T-helper 17 cell (primary cell): ENCODE measurements at regions not wholly inside any gene's neighbourhood (a gene's known extent, or its start where the extent isn't known, plus 50 kb on each side); places are given as distances from the start of the nearest gene placed in this dataset.

ENCODE experiments used
- ATAC-seq: fragments of 150-1000 bp; cut with Tn5 transposase; 2 replicates; pipeline ENCODE4 v1.10.0; 2021; ENCODE audit warnings: mild to moderate bottlenecking, moderate library complexity
- DNase-seq, 3 donors: peaks; one replicate each; pipeline versions ENCODE4 v3.0.0 to v3.0.0-alpha.2; 2020 to 2021
- H3K9me3 ChIP-seq: one replicate; pipeline ENCODE4 v1.7.0; 2013; ENCODE audit warnings: low read length, mild to moderate bottlenecking; ENCODE audit not compliant: control insufficient read depth, poor library complexity, severe bottlenecking
- H3K27ac Mint-ChIP-seq: one replicate; pipeline ENCODE4 v1.8.0; 2022; ENCODE audit warnings: mild to moderate bottlenecking, moderate library complexity, mixed read lengths
- H3K27me3 Mint-ChIP-seq: one replicate; pipeline ENCODE4 v1.8.0; 2022; ENCODE audit warnings: mixed read lengths
- H3K36me3 Mint-ChIP-seq: one replicate; pipeline ENCODE4 v1.8.0; 2022; ENCODE audit warnings: low read depth, mixed read lengths
- H3K4me1 Mint-ChIP-seq: one replicate; pipeline ENCODE4 v1.8.0; 2022; ENCODE audit warnings: mild to moderate bottlenecking, mixed read lengths
- H3K4me3 Mint-ChIP-seq: one replicate; pipeline ENCODE4 v1.8.0; 2022; ENCODE audit warnings: mild to moderate bottlenecking, moderate library complexity, mixed read lengths

DNA sequence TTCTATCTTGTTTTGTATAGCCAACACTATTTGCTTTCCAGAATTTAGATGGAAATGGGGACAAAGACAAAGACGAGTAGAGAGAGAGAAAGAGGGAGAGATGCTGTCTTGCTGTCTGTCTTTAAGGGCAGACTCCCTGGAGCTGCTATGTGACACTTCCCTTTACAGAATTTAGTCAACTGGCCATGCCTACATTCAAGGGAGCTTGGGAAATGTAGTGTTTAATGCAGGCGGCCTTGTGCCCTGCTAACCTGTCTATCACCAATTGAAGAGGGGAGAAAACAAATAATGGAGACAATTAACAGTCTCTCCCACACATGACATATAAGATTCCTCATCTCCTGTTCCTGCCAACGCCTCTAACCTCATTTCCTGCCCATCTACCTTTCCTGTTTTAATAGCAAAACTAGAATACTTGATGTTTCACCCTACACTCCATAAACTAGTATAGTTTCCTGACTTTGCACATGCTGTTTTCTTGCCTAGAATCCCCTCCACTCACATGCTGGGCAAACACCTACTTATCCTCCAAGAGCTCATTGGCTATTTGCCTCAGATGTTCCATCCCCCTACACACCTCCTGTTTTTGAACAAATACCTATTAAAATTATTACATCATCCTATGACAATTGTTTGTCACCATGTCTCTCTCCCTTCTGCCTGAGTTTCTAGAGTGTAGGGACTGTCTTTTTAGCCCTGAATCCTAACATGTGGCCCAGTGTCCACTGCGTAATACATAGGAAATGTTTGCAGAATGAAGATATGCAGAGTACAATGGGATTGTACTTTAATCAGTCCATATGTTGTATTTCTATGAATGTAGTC lies 117.2 kb downstream of the SLC25A24 start:
- H3K27me3 Mint-ChIP-seq: peaks cover 8% of the 10 kb centered on the region
- H3K4me3 Mint-ChIP-seq: peak overlapping the region; percentile 49
- peaks cover 40% of the 10 kb centered on the region for H3K4me1 Mint-ChIP-seq
- no peaks in the 10 kb centered on the region for H3K36me3 Mint-ChIP-seq
- H3K9me3 ChIP-seq: no peaks in the 10 kb centered on the region
- ATAC-seq: peak; percentile 65
- H3K27ac Mint-ChIP-seq: peak overlapping the region; percentile 41
- DNase-seq: no peak

DNA sequence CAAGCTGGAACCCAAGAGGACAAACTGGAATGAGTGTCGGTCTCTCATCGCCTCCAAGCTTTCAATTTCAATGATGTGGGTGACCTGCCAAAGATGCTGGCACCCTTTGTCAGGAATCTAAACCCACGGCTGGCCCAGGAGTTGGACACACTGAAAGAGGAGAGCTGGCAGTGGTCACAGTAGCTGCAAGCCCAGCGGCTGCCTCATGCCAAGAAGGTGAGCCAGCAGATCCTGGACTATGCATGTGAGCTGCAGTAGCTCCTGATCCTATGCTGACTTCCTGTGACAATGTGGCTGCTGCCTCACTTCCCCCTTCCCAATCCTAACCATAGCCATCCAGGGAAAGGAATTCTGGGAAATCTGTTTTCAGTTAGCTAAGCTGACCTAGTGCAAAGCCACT lies 117.0 kb upstream of the VAV3 start:
- Mint-ChIP-seq H3K4me3 (no peak overlapping the region), H3K4me1 (peaks cover 44% of the 10 kb centered on the region), H3K27me3 (peaks cover 6% of the 10 kb centered on the region), H3K27ac (peak overlapping the region; percentile 41), H3K36me3 (no peaks in the 10 kb centered on the region)
- DNase-seq (no peak), ATAC-seq (no peak)
- H3K9me3 ChIP-seq: no peaks in the 10 kb centered on the region

DNA sequence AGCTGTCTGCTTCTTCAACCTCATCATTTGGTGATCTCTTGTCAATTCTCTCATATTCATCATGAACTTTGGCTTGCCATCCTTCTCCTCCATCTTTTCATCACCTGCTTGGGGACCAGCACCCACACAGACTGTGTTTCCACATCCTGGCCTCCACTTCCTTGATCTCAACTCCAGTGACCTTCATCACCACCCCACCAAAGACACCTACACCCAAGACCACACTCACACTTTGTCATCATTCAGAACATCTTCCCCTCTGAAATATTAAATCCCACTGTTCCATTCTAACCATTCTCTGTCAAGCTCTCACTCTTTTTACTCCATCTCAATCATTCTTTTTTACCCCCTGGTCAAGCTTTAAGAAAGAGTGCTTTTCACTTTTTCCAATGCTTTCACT lies 115.5 kb upstream of the VAV3 start:
- H3K4me1 Mint-ChIP-seq: peaks cover 44% of the 10 kb centered on the region

DNA sequence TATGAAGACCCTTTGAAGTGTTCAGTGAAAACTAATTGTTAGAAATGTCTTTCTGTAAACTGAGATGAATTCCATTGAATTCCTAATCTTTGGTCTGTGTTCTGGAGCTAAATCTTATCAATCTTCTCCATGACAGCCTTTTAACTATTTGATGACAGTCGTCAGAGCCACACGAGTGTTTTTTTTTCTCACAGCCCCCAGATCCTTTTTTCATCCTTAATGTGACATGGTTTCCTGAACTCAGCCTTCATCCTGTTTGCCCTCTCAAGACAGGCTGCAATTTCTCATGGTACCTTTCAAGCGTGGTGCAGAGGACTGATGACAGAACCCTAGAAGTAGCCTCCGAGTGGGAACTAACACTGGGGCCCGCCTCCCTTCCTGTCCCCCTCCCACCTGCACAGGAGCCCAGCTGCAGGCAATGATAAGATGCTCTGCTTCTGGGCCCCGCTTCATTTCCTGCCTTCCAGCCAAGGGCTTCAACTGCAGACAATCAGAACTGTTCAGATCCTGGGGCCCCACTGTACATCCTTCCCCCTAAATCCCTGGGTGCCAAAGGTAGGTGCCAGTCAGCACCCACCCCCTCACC lies 114.6 kb upstream of the VAV3 start:
- H3K4me3 Mint-ChIP-seq: peak overlapping the region; percentile 37
- H3K27me3 Mint-ChIP-seq: no peaks in the 10 kb centered on the region
- no peaks in the 10 kb centered on the region for H3K9me3 ChIP-seq
- peaks cover 47% of the 10 kb centered on the region for H3K4me1 Mint-ChIP-seq
- H3K27ac Mint-ChIP-seq: peak overlapping the region; percentile 41
- peak; percentile 67 for ATAC-seq
- peak in 1 of 3 donors; percentile 13 for DNase-seq
- H3K36me3 Mint-ChIP-seq: no peaks in the 10 kb centered on the region

More for the DNA sequence above, 115.5 kb upstream of the VAV3 start:
- no peak overlapping the region for H3K4me3 Mint-ChIP-seq
- H3K27ac Mint-ChIP-seq: peak overlapping the region; percentile 41
- no peak for DNase-seq
- no peaks in the 10 kb centered on the region for H3K9me3 ChIP-seq
- no peaks in the 10 kb centered on the region for H3K27me3 Mint-ChIP-seq
- H3K36me3 Mint-ChIP-seq: no peaks in the 10 kb centered on the region
- no peak for ATAC-seq

DNA sequence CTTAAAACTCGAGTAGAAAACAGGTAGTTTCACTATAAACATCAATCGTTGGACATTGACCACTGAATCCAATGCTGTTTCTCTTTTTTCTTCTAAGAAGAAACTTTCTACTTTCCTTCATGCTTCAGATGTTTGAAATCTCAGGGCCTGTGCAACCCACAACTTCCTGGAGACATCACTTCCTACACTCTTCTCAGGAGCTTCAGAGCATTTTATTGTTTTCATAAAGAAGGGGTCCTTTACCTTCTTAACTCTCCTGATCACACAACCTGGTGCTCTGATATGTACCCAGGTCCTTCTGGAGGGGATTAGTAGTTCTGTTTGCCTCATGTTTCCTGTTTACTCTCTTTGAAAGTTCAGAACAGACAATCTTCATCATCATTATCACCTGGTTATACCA lies 113.0 kb upstream of the VAV3 start:
- ATAC-seq (peak; percentile 68), DNase-seq (no peak)
- Mint-ChIP-seq H3K27me3 (no peaks in the 10 kb centered on the region), H3K4me3 (peak overlapping the region; percentile 67), H3K27ac (peak overlapping the region; percentile 41), H3K4me1 (peaks cover 43% of the 10 kb centered on the region), H3K36me3 (no peaks in the 10 kb centered on the region)
- H3K9me3 ChIP-seq: no peaks in the 10 kb centered on the region

DNA sequence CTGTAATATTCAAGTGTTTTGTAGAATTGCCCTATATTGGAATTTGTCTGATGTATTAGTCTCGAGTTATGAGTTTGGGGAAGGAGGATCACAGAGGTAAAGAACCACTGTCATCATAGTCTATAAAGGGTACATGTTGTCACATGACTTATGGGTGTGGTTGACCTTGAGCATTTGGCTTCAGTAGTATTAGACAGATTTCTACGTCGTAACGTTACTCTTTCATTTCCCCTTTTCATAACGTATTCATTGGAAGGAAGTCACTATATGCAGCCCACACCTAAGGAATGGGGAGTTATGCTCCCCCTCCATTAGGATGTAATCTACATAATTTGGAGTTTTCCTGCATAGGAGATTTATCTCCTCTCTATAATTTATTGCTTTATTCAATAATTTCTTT lies 110.1 kb upstream of the VAV3 start:
- Mint-ChIP-seq H3K4me3 (no peak overlapping the region), H3K27ac (no peak overlapping the region), H3K27me3 (peaks cover 9% of the 10 kb centered on the region), H3K36me3 (no peaks in the 10 kb centered on the region), H3K4me1 (peaks cover 27% of the 10 kb centered on the region)
- no peak for DNase-seq
- H3K9me3 ChIP-seq: no peaks in the 10 kb centered on the region
- peak; percentile 51 for ATAC-seq

DNA sequence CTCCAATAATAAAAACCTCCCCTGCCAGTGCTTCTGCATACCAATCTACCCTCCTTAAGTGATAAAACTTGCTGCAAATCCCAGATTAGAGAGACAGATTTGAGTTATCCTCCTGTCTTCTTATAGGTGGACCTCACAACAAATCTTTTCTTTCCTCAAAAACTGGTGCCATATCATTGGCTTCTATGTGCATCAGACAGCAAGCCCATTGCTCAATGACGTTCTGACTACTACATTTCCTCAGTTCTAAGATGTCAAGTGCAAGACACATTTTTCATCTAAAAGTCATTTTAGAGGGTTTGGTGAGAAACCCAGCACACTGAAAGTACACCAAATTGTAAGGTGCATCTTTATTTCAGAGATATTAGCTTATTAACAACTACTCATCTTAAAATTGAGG lies 107.8 kb upstream of the VAV3 start:
- Mint-ChIP-seq H3K27ac (no peak overlapping the region), H3K4me1 (peaks cover 14% of the 10 kb centered on the region), H3K27me3 (peaks cover 9% of the 10 kb centered on the region), H3K4me3 (no peak overlapping the region), H3K36me3 (no peaks in the 10 kb centered on the region)
- H3K9me3 ChIP-seq: no peaks in the 10 kb centered on the region
- DNase-seq: no peak
- no peak for ATAC-seq

DNA sequence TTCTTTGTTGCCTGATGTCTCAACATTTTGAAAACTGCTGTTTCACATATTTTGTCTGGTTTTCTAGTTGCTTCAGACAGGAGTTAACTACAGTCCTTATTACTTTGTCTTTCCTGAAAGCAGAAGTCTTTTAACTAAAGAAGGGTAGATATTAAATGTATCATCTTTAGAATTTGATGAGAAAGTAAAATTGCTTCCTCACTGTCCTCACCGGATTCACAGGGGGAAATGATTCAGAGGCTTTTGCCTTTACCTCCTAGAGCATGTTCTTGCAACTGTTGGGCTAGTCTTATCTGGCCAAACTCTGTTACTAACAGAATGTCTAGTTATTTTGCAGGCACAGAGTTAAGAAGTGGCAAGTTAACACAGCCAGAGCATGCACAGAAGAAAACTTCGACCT lies 107.2 kb upstream of the VAV3 start:
- Mint-ChIP-seq H3K27me3 (peaks cover 9% of the 10 kb centered on the region), H3K4me1 (peaks cover 10% of the 10 kb centered on the region), H3K27ac (no peak overlapping the region), H3K36me3 (no peaks in the 10 kb centered on the region), H3K4me3 (no peak overlapping the region)
- DNase-seq: no peak
- H3K9me3 ChIP-seq: no peaks in the 10 kb centered on the region
- no peak for ATAC-seq

DNA sequence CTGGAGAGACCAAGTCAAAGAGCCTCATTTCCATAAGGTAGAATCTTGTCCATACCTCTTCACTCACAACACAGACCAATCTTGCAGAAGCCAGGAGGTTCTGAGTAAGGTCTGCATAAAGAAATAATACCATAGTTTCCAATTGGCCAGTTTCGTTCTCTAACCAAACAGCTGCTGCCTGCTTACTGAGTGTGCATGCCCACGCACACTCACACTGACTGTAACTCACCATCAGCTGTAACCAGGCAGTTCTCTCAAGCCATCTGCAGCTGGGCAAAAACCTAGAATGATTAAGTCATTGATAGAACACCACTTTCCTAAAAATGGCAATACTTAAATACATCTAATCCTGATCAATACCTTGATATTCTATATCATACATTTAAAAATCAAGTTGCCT lies 106.6 kb upstream of the VAV3 start:
- Mint-ChIP-seq H3K4me3 (no peak overlapping the region), H3K27ac (no peak overlapping the region), H3K4me1 (peaks cover 10% of the 10 kb centered on the region), H3K27me3 (peaks cover 9% of the 10 kb centered on the region), H3K36me3 (no peaks in the 10 kb centered on the region)
- no peak for ATAC-seq
- DNase-seq: no peak
- no peaks in the 10 kb centered on the region for H3K9me3 ChIP-seq

DNA sequence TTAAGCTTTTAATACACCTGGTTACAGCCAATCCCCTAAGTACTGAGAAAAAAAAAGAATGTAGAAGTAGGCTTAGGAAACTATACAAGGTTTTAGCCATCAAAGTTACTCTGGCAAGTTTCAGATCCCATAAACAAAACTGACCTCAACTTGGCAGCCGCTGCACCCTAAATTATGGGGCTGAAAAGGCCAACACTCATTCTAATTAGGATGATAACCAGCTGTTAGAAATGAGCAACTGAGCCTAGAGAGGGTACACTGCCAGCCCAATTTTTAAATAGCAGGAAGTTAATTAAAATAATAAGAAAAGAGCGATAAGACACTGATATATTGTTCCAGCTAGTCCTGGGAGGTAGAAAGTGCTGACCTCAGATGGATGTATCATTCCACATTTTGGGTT lies 105.7 kb upstream of the VAV3 start:
- Mint-ChIP-seq H3K4me3 (no peak overlapping the region), H3K36me3 (no peaks in the 10 kb centered on the region), H3K4me1 (peaks cover 10% of the 10 kb centered on the region), H3K27me3 (peaks cover 9% of the 10 kb centered on the region), H3K27ac (no peak overlapping the region)
- no peak for ATAC-seq
- DNase-seq: no peak
- no peaks in the 10 kb centered on the region for H3K9me3 ChIP-seq

DNA sequence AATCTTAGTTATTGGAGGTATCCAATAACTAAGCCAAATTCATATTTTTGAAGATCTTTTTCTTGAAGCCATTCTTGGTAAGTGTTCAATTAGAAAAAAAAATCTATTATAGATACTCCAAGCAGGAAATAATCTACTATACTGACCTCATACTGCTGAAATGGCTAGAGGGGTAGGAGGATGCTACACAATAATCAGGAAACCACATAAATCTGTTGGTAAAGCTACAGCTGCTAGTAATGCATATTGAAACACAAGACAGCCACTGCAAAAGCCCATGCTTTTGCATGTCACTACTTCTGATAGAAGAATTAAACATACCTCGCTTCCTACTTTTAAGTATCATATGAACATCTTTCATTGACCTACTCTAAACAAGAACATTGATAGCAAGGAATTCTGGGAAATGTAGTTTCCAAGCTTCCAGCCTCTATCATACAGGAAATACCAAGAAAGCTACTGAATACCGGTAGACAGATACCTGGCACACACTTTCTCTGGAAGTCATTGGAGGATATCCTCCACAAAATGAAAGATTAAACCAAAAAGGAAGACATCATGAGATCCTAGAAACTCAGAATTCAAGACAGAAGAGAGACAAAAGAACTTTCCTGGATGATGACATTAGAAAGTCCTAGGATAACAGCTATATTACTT lies 103.0 kb upstream of the VAV3 start:
- H3K4me1 Mint-ChIP-seq: peaks cover 5% of the 10 kb centered on the region
- no peaks in the 10 kb centered on the region for H3K9me3 ChIP-seq
- peaks cover 9% of the 10 kb centered on the region for H3K27me3 Mint-ChIP-seq
- no peak for ATAC-seq
- H3K27ac Mint-ChIP-seq: peak overlapping the region; percentile 2
- no peak overlapping the region for H3K4me3 Mint-ChIP-seq
- no peak for DNase-seq
- H3K36me3 Mint-ChIP-seq: no peaks in the 10 kb centered on the region

DNA sequence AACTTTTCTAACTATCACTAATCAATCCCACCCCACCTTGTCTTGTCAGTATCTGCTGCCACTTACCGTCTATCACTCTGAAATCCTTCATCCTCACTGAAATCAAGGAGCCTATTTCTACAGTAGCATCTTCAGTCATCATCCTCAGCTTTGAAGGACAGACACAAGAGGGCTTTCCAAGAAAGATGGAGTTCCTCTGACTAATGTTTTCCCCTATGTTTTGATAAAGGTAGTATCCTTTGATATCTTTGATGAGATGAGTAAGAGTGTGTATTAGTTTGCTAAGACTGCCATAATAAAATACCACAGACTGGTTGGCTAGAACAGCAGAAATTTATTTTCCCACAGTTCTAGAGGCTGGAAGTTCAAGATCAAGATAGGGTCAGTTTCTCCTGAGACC lies 101.8 kb upstream of the VAV3 start:
- H3K4me3 Mint-ChIP-seq: no peak overlapping the region
- no peaks in the 10 kb centered on the region for H3K9me3 ChIP-seq
- no peak for DNase-seq
- H3K27me3 Mint-ChIP-seq: peaks cover 2% of the 10 kb centered on the region
- H3K36me3 Mint-ChIP-seq: no peaks in the 10 kb centered on the region
- peaks cover 4% of the 10 kb centered on the region for H3K4me1 Mint-ChIP-seq
- H3K27ac Mint-ChIP-seq: no peak overlapping the region
- ATAC-seq: no peak

DNA sequence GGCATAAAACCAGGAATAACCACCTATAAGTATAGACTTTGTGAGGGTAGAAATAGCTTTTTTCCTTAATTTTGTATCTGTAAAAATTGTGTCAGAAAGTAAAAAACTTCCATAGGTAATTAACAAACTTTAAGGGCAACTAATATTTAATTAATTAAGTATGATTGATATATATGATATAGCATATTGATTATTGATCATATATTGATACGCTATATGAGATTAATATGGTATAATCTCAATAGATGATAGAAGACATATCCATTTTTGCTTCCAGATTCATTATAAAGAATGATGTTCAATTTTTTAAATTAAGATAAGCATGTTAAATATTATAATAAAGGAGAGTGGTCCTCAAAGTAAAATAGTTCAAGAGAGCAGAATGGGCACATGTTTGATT lies 99.3 kb upstream of the VAV3 start:
- H3K4me3 Mint-ChIP-seq: no peak overlapping the region
- H3K27ac Mint-ChIP-seq: no peak overlapping the region
- ATAC-seq (no peak), DNase-seq (no peak)
- no peaks in the 10 kb centered on the region for H3K9me3 ChIP-seq
- no peaks in the 10 kb centered on the region for H3K36me3 Mint-ChIP-seq
- H3K27me3 Mint-ChIP-seq: no peaks in the 10 kb centered on the region
- peaks cover 4% of the 10 kb centered on the region for H3K4me1 Mint-ChIP-seq
